Heart left ventricle (tissue), 16 donors: ENCODE measurements at regions not wholly inside any gene's neighbourhood (a gene's known extent, or its start where the extent isn't known, plus 50 kb on each side); places are given as distances from the start of the nearest gene placed in this dataset.

Experiments used
- ATAC-seq, 4 donors: fragments of 200-7000 bp; cut with Tn5 transposase; one replicate each; pipeline ENCODE4 v1.9.1; 2020 to 2022; ENCODE audit warnings: moderate library complexity in 4 of 4, mild to moderate bottlenecking in 3 of 4, moderate number of reproducible peaks in 1 of 4
- DNase-seq, 5 donors: peaks; one replicate each; pipeline ENCODE4 v3.0.0-alpha.2; 2020
- H3K27ac ChIP-seq, 12 donors: fragments of 200-600 bp; sonication (generic) in 4 of 12; one replicate each; pipeline versions ENCODE4 v1.5.0 to v1.8.0; 2016 to 2022; ENCODE audit warnings: mild to moderate bottlenecking in 2 of 12
- H3K27me3 ChIP-seq, 9 donors: fragments of 200-600 bp; sonication (generic) in 2 of 9; one replicate each; pipeline versions ENCODE4 v1.5.1 to v1.8.0; 2016 to 2022; ENCODE audit warnings: mild to moderate bottlenecking in 3 of 9
- H3K36me3 ChIP-seq, 9 donors: fragments of 200-600 bp; sonication (generic) in 2 of 9; one replicate each; pipeline versions ENCODE4 v1.5.0 to v1.8.0; 2018 to 2022; ENCODE audit warnings: mild to moderate bottlenecking in 2 of 9
- H3K4me1 ChIP-seq, 12 donors: fragments of 200-600 bp; sonication (generic) in 4 of 12; one replicate each; pipeline versions ENCODE4 v1.5.0 to v1.8.0; 2016 to 2022; ENCODE audit warnings: mild to moderate bottlenecking in 3 of 12
- H3K4me3 ChIP-seq, 12 donors: fragments of 200-600 bp; sonication (generic) in 4 of 12; one replicate each; pipeline versions ENCODE4 v1.5.0 to v1.8.0; 2017 to 2022; ENCODE audit warnings: mild to moderate bottlenecking in 9 of 12, moderate library complexity in 4 of 12
- H3K9me3 ChIP-seq, 12 donors: fragments of 200-600 bp; sonication (generic) in 4 of 12; one replicate each; pipeline versions ENCODE4 v1.5.0 to v1.8.0; 2016 to 2022; ENCODE audit warnings: mild to moderate bottlenecking in 1 of 12
- CTCF ChIP-seq, 12 donors: fragments of 200-600 bp; sonication (generic) in 4 of 12; IDR thresholded peaks; one replicate each; pipeline versions ENCODE4 v1.5.0 to v1.8.0; 2018 to 2022; ENCODE audit warnings: antibody characterized with exemption in 12 of 12, mild to moderate bottlenecking in 5 of 12
- POLR2A ChIP-seq, 2 donors: fragments of 450-650 bp; IDR thresholded peaks; one replicate each; pipeline ENCODE4 v1.6.1; 2017; ENCODE audit warnings: antibody characterized with exemption in 2 of 2, mild to moderate bottlenecking in 2 of 2, moderate library complexity in 2 of 2
- WGBS, 4 donors: extraction: QIAGEN DNeasy Blood & Tissue Kit in 2 of 4; methylation state at CpG; one replicate each; pipeline versions ENCODE4 v1.1.5 to v1.1.7; 2013 to 2018; 5-methylcytosine and 5-hydroxymethylcytosine counted together
- intact Hi-C, 10 donors: fragments of 100-400 bp; cut with DNase I; formaldehyde crosslinking; loops; one replicate each; pipeline versions ENCODE4 v1.11.1 to v1.14.2; 2022
- donor health status: ischemic (EF 13 %, LVEDD 7.1; RV severe dilation, severe dysfunction).
- donor health status: healthy with polysubstance abuse.
- donor health status: DM: no; HTN: yes; CAD: no.
- donor health status: DM: no; HTN: no; CAD: no.
- donor health status: ischemic (EF 25% LVEDD 6.9; RV normal size, moderate dysfunction).
- donor health status: ischemic (EF 25% LVEDD 5.7; RV mildly dilated, moderate dysfunction).
- donor health status: healthy.
- donor health status: DM: yes; HTN: yes; CAD: no.
- donor health status: ischemic (EF 35%, LVEDD 5.7; RV mildly dilated, moderate dysfunction).
- donor health status: nonischemic (EF 11% LVEDD 7.7; RV severe dilation, severe dysfunction).
- donor health status: DM: yes; HTN: yes; CAD: no.
- donor health status: PGD.
- donor health status: ischemic (EF 29% LVEDD 5.4; RV normal size, mild dysfunction).
- donor health status: nonischemic (EF 23%, LVEDD 6.1; RV moderate dilation, normal function).

- Histone ChIP-seq H3K9me3 (no peaks in the 10 kb centered on the region), H3K4me1 (no peaks in the 10 kb centered on the region), H3K27ac (no peak overlapping the region), H3K4me3 (no peak overlapping the region), H3K36me3 (no peaks in the 10 kb centered on the region), H3K27me3 (no peaks in the 10 kb centered on the region)
- no peak for ATAC-seq
- intact Hi-C loops = no loop called here
- TF ChIP-seq POLR2A (IDR thresholded peaks at IDR 0.05) (no peak), CTCF (IDR thresholded peaks at IDR 0.05) (no peak)
- DNase-seq = no peak
Measured at GRCh38 chrY:7459802-7460201, 548.2 kb upstream of the AMELY start.

GRCh38 chrY:7458301-7459078 is 546.9 kb upstream of the AMELY start:
- TF ChIP-seq CTCF (IDR thresholded peaks at IDR 0.05) (no peak), POLR2A (IDR thresholded peaks at IDR 0.05) (no peak)
- DNase-seq = peak in 1 of 5 donors; percentile 12
- Histone ChIP-seq H3K36me3 (no peaks in the 10 kb centered on the region), H3K9me3 (no peaks in the 10 kb centered on the region), H3K4me3 (no peak overlapping the region), H3K27me3 (no peaks in the 10 kb centered on the region), H3K27ac (peak overlapping the region in 4 of 12 donors; percentile 24 to 61 (median 44)), H3K4me1 (no peaks in the 10 kb centered on the region)
- intact Hi-C loops = no loop called here
- ATAC-seq = peak in 2 of 4 donors; percentile 83 to 84
- WGBS, 4 donors = 37 to 55% methylated on average over 1 of the region's 1 CpG; no CpG with 5 or more reads in 2 of the 4 donors

- TF ChIP-seq POLR2A (IDR thresholded peaks at IDR 0.05) (no peak), CTCF (IDR thresholded peaks at IDR 0.05) (no peak)
- ATAC-seq = peak in 1 of 4 donors; percentile 44
- DNase-seq = no peak
- intact Hi-C loops = no loop called here
- H3K36me3 ChIP-seq = no peaks in the 10 kb centered on the region
- H3K27me3 ChIP-seq = no peaks in the 10 kb centered on the region
- H3K27ac ChIP-seq = peak overlapping the region in 3 of 12 donors; percentile 24 to 61 (median 46)
- WGBS, 4 donors = 70 to 76% methylated on average over 4 of the region's 4 CpGs; no CpG with 5 or more reads in 2 of the 4 donors
- no peak overlapping the region for H3K4me3 ChIP-seq
- no peaks in the 10 kb centered on the region for H3K9me3 ChIP-seq
- no peaks in the 10 kb centered on the region for H3K4me1 ChIP-seq
Measured at GRCh38 chrY:7457286-7458015, 545.9 kb upstream of the AMELY start.

DNA sequence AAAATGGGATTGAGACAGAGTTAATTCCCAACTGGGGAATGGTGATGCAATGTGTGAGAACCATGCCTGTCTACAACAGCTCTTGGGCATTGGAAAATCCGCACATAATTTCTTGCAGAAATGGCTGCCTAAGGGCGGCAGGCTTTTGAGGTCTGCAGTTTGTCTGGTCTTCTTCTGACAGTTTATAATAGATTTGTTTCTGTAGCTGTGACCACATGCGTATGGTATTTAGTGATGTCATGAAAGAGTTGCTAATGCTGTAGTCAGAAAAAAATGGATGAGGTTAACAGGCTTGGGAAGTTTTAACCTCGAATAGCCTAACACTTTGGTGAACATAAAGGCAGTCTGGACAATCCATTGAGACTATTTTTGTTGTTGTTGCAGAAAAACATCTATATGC is 544.1 kb upstream of the AMELY start:
- no peak overlapping the region for H3K27ac ChIP-seq
- H3K4me1 ChIP-seq = no peaks in the 10 kb centered on the region
- H3K36me3 ChIP-seq = no peaks in the 10 kb centered on the region
- H3K4me3 ChIP-seq = no peak overlapping the region
- no peak for TF ChIP-seq POLR2A (IDR thresholded peaks at IDR 0.05)
- TF ChIP-seq CTCF (IDR thresholded peaks at IDR 0.05) = no peak
- DNase-seq = no peak
- intact Hi-C loops = no loop called here
- H3K9me3 ChIP-seq = no peaks in the 10 kb centered on the region
- WGBS, 4 donors = 54 to 55% methylated on average over 4 of the region's 4 CpGs; no CpG with 5 or more reads in 2 of the 4 donors
- H3K27me3 ChIP-seq = no peaks in the 10 kb centered on the region
- ATAC-seq = no peak
